Endodermal cell (in vitro differentiated cells): ENCODE measurements at regions not wholly inside any gene's neighbourhood (a gene's known extent, or its start where the extent isn't known, plus 50 kb on each side); places are given as distances from the start of the nearest gene placed in this dataset.

Source experiments
- DNase-seq: peaks from one replicate; pipeline ENCODE4 v3.0.0-alpha.2; 2017
- H3K27ac ChIP-seq: 2 replicates; pipeline ENCODE4 v1.5.1; 2013; ENCODE audit warnings: mild to moderate bottlenecking, low read depth, low read length, moderate library complexity
- H3K27me3 ChIP-seq: 2 replicates; pipeline ENCODE4 v1.6.1; 2013; ENCODE audit warnings: mild to moderate bottlenecking, low read length, moderate library complexity; ENCODE audit not compliant: insufficient read depth, control insufficient read depth, poor library complexity, severe bottlenecking
- H3K36me3 ChIP-seq: 2 replicates; pipeline ENCODE4 v1.7.0; 2013; ENCODE audit warnings: mild to moderate bottlenecking, low read length, moderate library complexity; ENCODE audit not compliant: control insufficient read depth, insufficient read depth
- H3K4me1 ChIP-seq: one replicate; pipeline ENCODE4 v1.7.0; 2013; ENCODE audit warnings: low read length; ENCODE audit not compliant: control insufficient read depth, insufficient read depth
- H3K4me3 ChIP-seq: 2 replicates; pipeline ENCODE4 v1.5.1; 2013; ENCODE audit warnings: mild to moderate bottlenecking, low read length, moderate library complexity
- H3K9ac ChIP-seq: 2 replicates; pipeline ENCODE4 v1.6.1; 2013; ENCODE audit warnings: mild to moderate bottlenecking, low read length, moderate library complexity; ENCODE audit not compliant: poor library complexity, severe bottlenecking; ENCODE audit errors: extremely low read depth
- H3K9me3 ChIP-seq: 2 replicates; pipeline ENCODE4 v1.6.1; 2013; ENCODE audit warnings: mild to moderate bottlenecking, low read length, moderate library complexity; ENCODE audit not compliant: control insufficient read depth
- H3K27ac Mint-ChIP-seq: 2 replicates; pipeline ENCODE4 v1.8.0; 2020; ENCODE audit warnings: mixed read lengths
- H3K27me3 Mint-ChIP-seq: 2 replicates; pipeline ENCODE4 v1.8.0; 2021; ENCODE audit warnings: mild to moderate bottlenecking, mixed read lengths; ENCODE audit not compliant: insufficient read depth
- H3K36me3 Mint-ChIP-seq: 2 replicates; pipeline ENCODE4 v1.8.0; 2020; ENCODE audit warnings: low read depth, mixed read lengths
- H3K4me1 Mint-ChIP-seq: 2 replicates; pipeline ENCODE4 v1.8.0; 2020; ENCODE audit warnings: mixed read lengths
- H3K4me3 Mint-ChIP-seq: 2 replicates; pipeline ENCODE4 v1.8.0; 2020; ENCODE audit warnings: mild to moderate bottlenecking, moderate library complexity, mixed read lengths
- H3K9me3 Mint-ChIP-seq: 2 replicates; pipeline ENCODE4 v1.8.0; 2020; ENCODE audit warnings: mild to moderate bottlenecking, mixed read lengths
- WGBS, 2 experiments: methylation state at CpG; one replicate each; pipeline versions ENCODE4 v1.1.5 to v1.1.7; 2013; ENCODE audit warnings: missing lambda C conversion rate in 2 of 2, mixed read lengths in 1 of 2; ENCODE audit not compliant: insufficient coverage in 1 of 2, insufficient read length in 1 of 2; 5-methylcytosine and 5-hydroxymethylcytosine counted together
- TF ChIP-seq, protein P1 (sequence below): fragments of 200-600 bp; sonication (generic); conservative IDR thresholded peaks from 2 replicates; pipeline ENCODE4 v1.5.0; 2021; ENCODE audit warnings: antibody characterized with exemption, mild to moderate bottlenecking

DNA sequence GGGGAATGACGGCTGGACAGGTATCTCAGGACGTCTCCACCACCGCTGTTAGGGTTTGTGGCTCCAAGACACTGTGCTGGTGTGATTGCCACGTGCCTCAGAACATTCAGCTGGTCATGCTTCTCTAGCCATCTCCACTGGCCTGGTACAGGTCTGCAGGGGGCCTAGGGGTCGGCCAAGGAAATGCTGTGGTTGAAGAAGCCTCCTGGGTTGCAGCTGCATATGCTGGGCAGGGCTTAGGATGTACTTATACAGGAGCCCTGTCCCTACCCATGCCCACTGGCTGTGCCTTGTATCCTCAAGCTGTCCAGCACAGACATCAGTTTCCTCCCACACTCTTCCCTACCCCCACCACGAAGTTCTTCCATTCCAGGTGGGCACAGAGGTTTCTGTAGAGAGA, 64.1 kb downstream of the NPPC start:
- Histone ChIP-seq H3K9me3 (peaks cover 8% of the 10 kb centered on the region), H3K27me3 (no peaks in the 10 kb centered on the region), H3K36me3 (no peaks in the 10 kb centered on the region), H3K9ac (no peak overlapping the region), H3K27ac (no peak overlapping the region), H3K4me3 (no peak overlapping the region), H3K4me1 (no peaks in the 10 kb centered on the region)
- 84% methylated on average over 2 to 6 of the region's 6 CpGs for WGBS, 2 experiments
- Mint-ChIP-seq H3K9me3 (peaks cover 11% of the 10 kb centered on the region), H3K36me3 (no peaks in the 10 kb centered on the region), H3K4me3 (no peak overlapping the region), H3K27me3 (peaks cover 3% of the 10 kb centered on the region), H3K27ac (no peak overlapping the region), H3K4me1 (no peaks in the 10 kb centered on the region)
- DNase-seq = no peak
- TF ChIP-seq, protein P1, sequence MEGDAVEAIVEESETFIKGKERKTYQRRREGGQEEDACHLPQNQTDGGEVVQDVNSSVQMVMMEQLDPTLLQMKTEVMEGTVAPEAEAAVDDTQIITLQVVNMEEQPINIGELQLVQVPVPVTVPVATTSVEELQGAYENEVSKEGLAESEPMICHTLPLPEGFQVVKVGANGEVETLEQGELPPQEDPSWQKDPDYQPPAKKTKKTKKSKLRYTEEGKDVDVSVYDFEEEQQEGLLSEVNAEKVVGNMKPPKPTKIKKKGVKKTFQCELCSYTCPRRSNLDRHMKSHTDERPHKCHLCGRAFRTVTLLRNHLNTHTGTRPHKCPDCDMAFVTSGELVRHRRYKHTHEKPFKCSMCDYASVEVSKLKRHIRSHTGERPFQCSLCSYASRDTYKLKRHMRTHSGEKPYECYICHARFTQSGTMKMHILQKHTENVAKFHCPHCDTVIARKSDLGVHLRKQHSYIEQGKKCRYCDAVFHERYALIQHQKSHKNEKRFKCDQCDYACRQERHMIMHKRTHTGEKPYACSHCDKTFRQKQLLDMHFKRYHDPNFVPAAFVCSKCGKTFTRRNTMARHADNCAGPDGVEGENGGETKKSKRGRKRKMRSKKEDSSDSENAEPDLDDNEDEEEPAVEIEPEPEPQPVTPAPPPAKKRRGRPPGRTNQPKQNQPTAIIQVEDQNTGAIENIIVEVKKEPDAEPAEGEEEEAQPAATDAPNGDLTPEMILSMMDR = no peak

DNA sequence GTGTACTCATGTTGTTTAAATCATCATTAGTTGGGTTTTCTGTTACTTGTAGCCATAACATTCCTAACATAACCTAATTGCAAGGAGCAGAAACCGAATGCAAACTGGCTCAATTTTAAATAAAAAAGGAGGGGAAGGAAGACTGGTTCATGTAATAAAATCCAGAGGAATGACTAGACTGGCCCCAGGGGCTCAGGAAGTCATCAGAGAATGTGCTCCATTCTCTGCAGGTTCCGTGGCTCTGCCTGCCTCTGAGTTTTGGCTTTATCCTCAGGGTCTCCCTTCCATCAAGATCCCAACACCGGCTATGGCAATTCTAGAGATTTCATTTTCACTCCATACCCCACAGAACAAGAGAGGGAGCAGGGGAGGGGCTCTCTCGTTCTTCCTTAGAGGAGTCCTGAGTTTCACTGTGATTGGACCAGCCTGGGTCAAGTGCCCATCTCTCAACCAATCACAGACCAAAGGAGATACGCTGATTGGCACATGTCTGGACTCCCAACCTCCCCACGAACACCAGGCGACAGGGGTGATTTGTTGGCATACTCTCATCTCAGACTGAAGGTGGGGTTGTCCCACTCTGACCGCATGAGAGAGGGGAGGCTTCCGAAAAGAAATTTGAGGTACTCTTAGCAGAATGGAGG, 64.8 kb downstream of the NPPC start:
- peaks cover 3% of the 10 kb centered on the region for H3K27me3 Mint-ChIP-seq
- H3K36me3 Mint-ChIP-seq = no peaks in the 10 kb centered on the region
- H3K9me3 ChIP-seq = peaks cover 8% of the 10 kb centered on the region
- no peaks in the 10 kb centered on the region for H3K27me3 ChIP-seq
- DNase-seq = no peak
- no peaks in the 10 kb centered on the region for H3K4me1 Mint-ChIP-seq
- TF ChIP-seq, protein P1 = no peak
- H3K27ac ChIP-seq = no peak overlapping the region
- H3K9me3 Mint-ChIP-seq = peaks cover 11% of the 10 kb centered on the region
- H3K4me1 ChIP-seq = no peaks in the 10 kb centered on the region
- 85 to 92% methylated on average over 6 to 9 of the region's 9 CpGs for WGBS, 2 experiments
- H3K4me3 ChIP-seq = no peak overlapping the region
- no peak overlapping the region for H3K4me3 Mint-ChIP-seq
- no peak overlapping the region for H3K9ac ChIP-seq
- H3K36me3 ChIP-seq = no peaks in the 10 kb centered on the region
- H3K27ac Mint-ChIP-seq = no peak overlapping the region
